ENCODE measurements at regions not wholly inside any gene's neighbourhood (a gene's known extent, or its start where the extent isn't known, plus 50 kb on each side); places are given as distances from the start of the nearest gene placed in this dataset.

DNA sequence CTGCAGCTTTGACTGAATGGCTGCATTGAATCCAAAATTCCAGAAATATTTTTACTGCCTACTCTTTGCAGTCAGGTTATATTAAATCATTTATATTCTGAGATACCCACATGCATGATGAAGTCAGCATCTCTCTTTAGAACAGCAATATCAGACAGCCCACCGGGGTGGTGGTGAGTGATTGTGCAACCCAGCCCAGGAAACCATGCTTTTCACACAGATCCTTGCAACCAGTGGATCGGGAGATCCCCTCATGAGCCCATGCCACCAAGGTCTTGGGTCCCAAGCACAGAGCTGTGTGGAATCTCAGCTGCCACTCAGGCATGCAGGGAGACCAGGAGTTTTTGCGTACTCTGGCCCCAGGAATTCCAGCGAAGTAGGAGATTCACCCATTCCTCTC lies 226.5 kb downstream of the DTWD2 start:
- TF ChIP-seq, protein P1, sequence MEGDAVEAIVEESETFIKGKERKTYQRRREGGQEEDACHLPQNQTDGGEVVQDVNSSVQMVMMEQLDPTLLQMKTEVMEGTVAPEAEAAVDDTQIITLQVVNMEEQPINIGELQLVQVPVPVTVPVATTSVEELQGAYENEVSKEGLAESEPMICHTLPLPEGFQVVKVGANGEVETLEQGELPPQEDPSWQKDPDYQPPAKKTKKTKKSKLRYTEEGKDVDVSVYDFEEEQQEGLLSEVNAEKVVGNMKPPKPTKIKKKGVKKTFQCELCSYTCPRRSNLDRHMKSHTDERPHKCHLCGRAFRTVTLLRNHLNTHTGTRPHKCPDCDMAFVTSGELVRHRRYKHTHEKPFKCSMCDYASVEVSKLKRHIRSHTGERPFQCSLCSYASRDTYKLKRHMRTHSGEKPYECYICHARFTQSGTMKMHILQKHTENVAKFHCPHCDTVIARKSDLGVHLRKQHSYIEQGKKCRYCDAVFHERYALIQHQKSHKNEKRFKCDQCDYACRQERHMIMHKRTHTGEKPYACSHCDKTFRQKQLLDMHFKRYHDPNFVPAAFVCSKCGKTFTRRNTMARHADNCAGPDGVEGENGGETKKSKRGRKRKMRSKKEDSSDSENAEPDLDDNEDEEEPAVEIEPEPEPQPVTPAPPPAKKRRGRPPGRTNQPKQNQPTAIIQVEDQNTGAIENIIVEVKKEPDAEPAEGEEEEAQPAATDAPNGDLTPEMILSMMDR (IDR thresholded peaks at IDR 0.05): no peak
- TF ChIP-seq TP53 (CRISPR knock-in tag; IDR thresholded peaks at IDR 0.05) (no peak), GABPB1 (CRISPR knock-in tag; IDR thresholded peaks at IDR 0.05) (no peak)
